CD8-positive, alpha-beta memory T cell (primary cell): ENCODE measurements at regions not wholly inside any gene's neighbourhood (a gene's known extent, or its start where the extent isn't known, plus 50 kb on each side); places are given as distances from the start of the nearest gene placed in this dataset.

Experiments
- CTCF ChIA-PET: fragments of 350-600 bp; sonication (Branson Sonifier 250); formaldehyde crosslinking; loops from one replicate; lab custom pipeline; 2021; ENCODE audit warnings: antibody characterized with exemption; lab: Charles Lee
- POLR2A ChIA-PET: fragments of 350-600 bp; sonication (Branson Sonifier 250); formaldehyde crosslinking; loops from one replicate; lab custom pipeline; 2021; ENCODE audit warnings: antibody characterized with exemption; lab: Charles Lee
- DNase-seq, 5 donors: peaks; one replicate each; pipeline versions ENCODE4 v3.0.0 to v3.0.0-alpha.2; 2020 to 2022; ENCODE audit warnings: mixed read lengths in 1 of 5
- H3K27ac ChIP-seq: one replicate; pipeline ENCODE4 v1.7.0; 2013; ENCODE audit warnings: low read depth, mild to moderate bottlenecking, low read length, moderate library complexity
- H3K27me3 ChIP-seq: 2 replicates; pipeline ENCODE4 v1.7.0; 2013; ENCODE audit warnings: low read length, mild to moderate bottlenecking; ENCODE audit not compliant: insufficient read depth, poor library complexity, severe bottlenecking
- H3K36me3 ChIP-seq: 2 replicates; pipeline ENCODE4 v1.7.0; 2013; ENCODE audit warnings: mild to moderate bottlenecking, low read length, moderate library complexity; ENCODE audit not compliant: insufficient read depth
- H3K4me1 ChIP-seq: 2 replicates; pipeline ENCODE4 v1.7.0; 2013; ENCODE audit warnings: mild to moderate bottlenecking, low read length, moderate library complexity; ENCODE audit not compliant: insufficient read depth
- H3K4me3 ChIP-seq: 2 replicates; pipeline ENCODE4 v1.7.0; 2013; ENCODE audit warnings: mild to moderate bottlenecking, low read length
- H3K9me3 ChIP-seq: 2 replicates; pipeline ENCODE4 v1.7.0; 2013; ENCODE audit warnings: mild to moderate bottlenecking, low read length
- H3K27ac Mint-ChIP-seq, 8 donors: one replicate each; pipeline ENCODE4 v1.8.0; 2020 to 2021; ENCODE audit warnings: mixed read lengths in 8 of 8, mild to moderate bottlenecking in 6 of 8, inconsistent platforms in 3 of 8, moderate library complexity in 3 of 8
- H3K27me3 Mint-ChIP-seq, 2 donors: one replicate each; pipeline ENCODE4 v1.8.0; 2020 to 2021; ENCODE audit warnings: mixed read lengths in 2 of 2, mild to moderate bottlenecking in 1 of 2, moderate library complexity in 1 of 2
- H3K36me3 Mint-ChIP-seq, 3 donors: one replicate each; pipeline ENCODE4 v1.8.0; 2020 to 2021; ENCODE audit warnings: mixed read lengths in 3 of 3, inconsistent platforms in 1 of 3, mild to moderate bottlenecking in 1 of 3
- H3K4me1 Mint-ChIP-seq, 3 donors: one replicate each; pipeline ENCODE4 v1.8.0; 2020 to 2021; ENCODE audit warnings: mixed read lengths in 3 of 3, inconsistent platforms in 1 of 3, mild to moderate bottlenecking in 1 of 3
- H3K4me3 Mint-ChIP-seq, 7 donors: one replicate each; pipeline ENCODE4 v1.8.0; 2020 to 2021; ENCODE audit warnings: mixed read lengths in 7 of 7, mild to moderate bottlenecking in 6 of 7, moderate library complexity in 4 of 7, inconsistent platforms in 2 of 7
- H3K9me3 Mint-ChIP-seq, 5 donors: one replicate each; pipeline ENCODE4 v1.8.0; 2020 to 2022; ENCODE audit warnings: mixed read lengths in 5 of 5, mild to moderate bottlenecking in 3 of 5, moderate library complexity in 2 of 5, inconsistent platforms in 1 of 5

DNA sequence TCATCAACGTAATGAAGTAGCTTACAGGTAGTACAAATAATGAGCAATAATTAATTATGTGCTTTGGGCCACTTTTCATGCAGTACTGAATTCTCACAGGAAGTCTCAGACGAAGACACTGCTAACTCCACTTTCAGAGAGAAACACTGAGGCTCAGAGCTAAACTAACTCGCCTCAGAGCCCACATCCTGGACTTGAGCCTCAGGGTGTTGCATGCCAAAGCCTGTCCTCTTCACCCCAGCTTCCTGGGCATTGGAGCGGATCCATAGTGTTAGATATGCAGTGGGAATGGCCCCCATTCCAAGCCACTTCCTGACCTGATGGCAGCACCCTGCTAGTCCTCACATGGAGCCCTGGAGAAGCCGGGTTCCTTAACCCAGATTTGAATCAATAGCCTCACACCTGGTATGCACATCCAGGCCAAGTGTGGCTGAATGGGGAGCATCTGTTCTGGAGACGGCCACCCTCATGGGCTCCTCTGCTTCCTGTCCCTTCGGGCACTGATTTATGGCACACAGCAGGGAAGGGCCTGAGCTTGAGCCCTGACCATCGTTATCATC lies 265.1 kb upstream of the ZNF32 start:
- H3K9me3 Mint-ChIP-seq: no peaks in the 10 kb centered on the region
- POLR2A ChIA-PET: no interaction called here
- H3K4me3 ChIP-seq: no peak overlapping the region
- H3K36me3 ChIP-seq: no peaks in the 10 kb centered on the region
- H3K4me3 Mint-ChIP-seq: no peak overlapping the region
- H3K27ac ChIP-seq: no peak overlapping the region
- H3K27me3 Mint-ChIP-seq: peaks cover 0 to 2% of the 10 kb centered on the region in 2 donors
- H3K27me3 ChIP-seq: no peaks in the 10 kb centered on the region
- CTCF ChIA-PET: no interaction called here
- peaks cover 3 to 17% (median 12%) of the 10 kb centered on the region in 3 donors for H3K4me1 Mint-ChIP-seq
- DNase-seq: no peak
- peaks cover 6% of the 10 kb centered on the region for H3K4me1 ChIP-seq
- no peaks in the 10 kb centered on the region for H3K36me3 Mint-ChIP-seq
- no peaks in the 10 kb centered on the region for H3K9me3 ChIP-seq
- no peak overlapping the region for H3K27ac Mint-ChIP-seq

DNA sequence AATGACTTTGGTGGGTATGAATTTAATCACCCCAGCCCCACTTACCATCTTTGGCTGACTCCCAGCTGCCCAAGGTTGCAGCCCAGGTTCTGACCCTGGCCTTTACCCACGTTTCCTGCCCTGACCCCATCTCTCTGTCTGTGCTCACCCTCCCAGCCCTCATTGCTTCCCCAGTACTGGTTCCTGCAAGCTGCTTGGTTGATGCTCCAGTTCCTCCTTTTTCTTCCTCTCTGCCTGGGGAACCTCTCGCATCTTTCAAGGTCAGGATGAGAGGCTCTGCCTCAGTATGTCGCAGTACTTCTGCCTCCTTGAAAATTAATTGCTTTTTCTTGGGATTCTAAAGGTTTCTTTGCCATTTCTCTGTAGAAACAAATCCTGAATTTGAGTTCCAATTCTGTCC lies 263.8 kb upstream of the ZNF32 start:
- H3K27ac Mint-ChIP-seq: peak overlapping the region in 2 of 8 donors; percentile 17 to 24
- no peak overlapping the region for H3K4me3 Mint-ChIP-seq
- no peaks in the 10 kb centered on the region for H3K9me3 Mint-ChIP-seq
- Histone ChIP-seq H3K36me3 (no peaks in the 10 kb centered on the region), H3K27me3 (no peaks in the 10 kb centered on the region), H3K27ac (no peak overlapping the region), H3K4me3 (no peak overlapping the region), H3K4me1 (peaks cover 6% of the 10 kb centered on the region), H3K9me3 (no peaks in the 10 kb centered on the region)
- CTCF ChIA-PET: no interaction called here
- H3K27me3 Mint-ChIP-seq: peaks cover 0 to 2% of the 10 kb centered on the region in 2 donors
- H3K36me3 Mint-ChIP-seq: no peaks in the 10 kb centered on the region
- peaks cover 3 to 17% (median 12%) of the 10 kb centered on the region in 3 donors for H3K4me1 Mint-ChIP-seq
- POLR2A ChIA-PET: no interaction called here
- DNase-seq: no peak

DNA sequence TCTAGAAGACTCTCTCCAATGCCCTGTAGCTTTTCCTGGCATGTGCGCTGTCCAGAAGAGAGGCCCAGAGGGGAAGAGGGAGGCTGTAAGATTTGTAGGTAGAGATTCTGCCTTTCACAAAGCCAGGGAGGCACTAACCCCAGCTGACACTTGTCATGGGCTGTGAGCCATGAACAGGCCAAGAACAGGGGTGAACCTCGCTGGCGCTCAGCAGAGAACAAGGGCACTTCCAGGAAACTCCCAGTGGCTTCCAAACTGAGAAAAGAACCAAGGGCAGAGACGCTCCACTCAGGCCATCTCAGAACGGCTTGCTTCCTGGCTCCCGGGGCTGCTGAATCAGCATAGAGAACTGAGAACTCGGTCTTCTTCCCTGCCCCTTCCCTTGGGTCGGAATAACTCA lies 257.8 kb upstream of the ZNF32 start:
- Mint-ChIP-seq H3K4me3 (no peak overlapping the region), H3K27ac (peak overlapping the region in 1 of 8 donors; percentile 11), H3K36me3 (no peaks in the 10 kb centered on the region), H3K9me3 (no peaks in the 10 kb centered on the region), H3K27me3 (peaks cover 14% of the 10 kb centered on the region in 2 donors), H3K4me1 (no peaks in the 10 kb centered on the region)
- Histone ChIP-seq H3K27ac (no peak overlapping the region), H3K4me3 (no peak overlapping the region), H3K27me3 (no peaks in the 10 kb centered on the region), H3K36me3 (no peaks in the 10 kb centered on the region), H3K9me3 (no peaks in the 10 kb centered on the region), H3K4me1 (no peaks in the 10 kb centered on the region)
- POLR2A ChIA-PET: no interaction called here
- DNase-seq: no peak
- CTCF ChIA-PET: no interaction called here

DNA sequence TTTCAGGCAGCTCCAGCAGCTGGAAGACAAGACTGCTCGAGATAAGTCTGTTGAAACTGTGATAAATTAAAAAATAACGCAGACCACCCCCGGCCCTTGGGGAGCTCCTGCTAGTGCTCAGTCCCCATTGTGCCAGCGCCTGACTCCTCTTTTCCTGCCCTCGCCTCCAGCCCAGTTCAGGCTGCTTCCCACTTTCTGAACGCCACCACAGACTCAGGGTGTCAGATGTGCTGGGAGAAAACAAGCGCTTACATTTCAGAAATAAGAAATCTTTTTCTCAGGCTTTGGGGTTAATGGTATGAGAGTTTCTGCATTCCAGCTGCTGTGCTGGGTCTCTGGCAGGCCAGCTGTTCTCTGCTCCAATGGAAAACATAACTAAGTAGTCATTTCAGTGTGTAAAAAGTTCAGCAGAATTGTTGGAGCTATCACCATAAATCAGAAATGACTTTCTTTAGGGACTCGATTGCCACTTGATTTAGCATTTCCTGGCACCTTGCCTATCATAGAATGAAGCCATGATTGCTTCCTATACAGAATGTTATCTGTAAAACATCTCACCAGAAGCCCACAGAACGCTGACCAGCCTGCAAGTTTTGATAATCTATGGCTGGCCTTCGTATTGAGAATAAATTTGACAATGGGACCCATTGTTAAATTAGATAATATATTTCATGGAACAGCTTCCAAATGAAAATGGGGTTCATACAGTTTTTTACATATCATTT lies 257.0 kb upstream of the ZNF32 start:
- no peak overlapping the region for H3K4me3 Mint-ChIP-seq
- CTCF ChIA-PET: interaction anchor here (1.1 kb wide), 1 partner anchor 216 kb away, joined by 4 read pairs; no protein-coding TSS in a partner anchor
- no peaks in the 10 kb centered on the region for H3K4me1 ChIP-seq
- no peaks in the 10 kb centered on the region for H3K9me3 Mint-ChIP-seq
- H3K27me3 ChIP-seq: no peaks in the 10 kb centered on the region
- POLR2A ChIA-PET: no interaction called here
- H3K36me3 ChIP-seq: no peaks in the 10 kb centered on the region
- H3K27ac Mint-ChIP-seq: no peak overlapping the region
- no peaks in the 10 kb centered on the region for H3K9me3 ChIP-seq
- H3K27ac ChIP-seq: no peak overlapping the region
- H3K27me3 Mint-ChIP-seq: peaks cover 14% of the 10 kb centered on the region in 2 donors
- no peaks in the 10 kb centered on the region for H3K4me1 Mint-ChIP-seq
- no peak overlapping the region for H3K4me3 ChIP-seq
- H3K36me3 Mint-ChIP-seq: no peaks in the 10 kb centered on the region
- DNase-seq: no peak

DNA sequence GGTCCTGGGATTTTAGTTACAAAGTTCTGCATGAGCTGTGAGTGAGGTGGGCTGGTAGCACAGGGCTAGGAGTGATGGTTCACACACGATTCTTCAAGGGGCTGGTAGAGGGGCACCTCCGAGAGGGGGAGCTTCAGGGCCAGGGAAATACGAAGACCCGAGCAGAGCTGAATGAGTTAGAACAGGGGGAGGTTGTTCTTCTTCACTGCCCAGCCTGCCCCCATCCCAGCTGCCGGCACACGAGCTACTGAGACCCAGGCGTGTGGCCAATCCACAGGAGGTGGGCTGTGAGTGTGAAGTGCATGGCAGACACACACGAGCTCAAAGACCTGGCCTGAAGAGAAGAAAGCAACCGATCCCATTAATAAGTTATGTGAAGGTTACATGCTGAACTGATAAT lies 256.2 kb upstream of the ZNF32 start:
- DNase-seq: no peak
- Mint-ChIP-seq H3K4me3 (no peak overlapping the region), H3K9me3 (no peaks in the 10 kb centered on the region), H3K36me3 (no peaks in the 10 kb centered on the region), H3K4me1 (no peaks in the 10 kb centered on the region), H3K27me3 (peaks cover 14% of the 10 kb centered on the region in 2 donors), H3K27ac (no peak overlapping the region)
- Histone ChIP-seq H3K27ac (no peak overlapping the region), H3K4me3 (no peak overlapping the region), H3K36me3 (no peaks in the 10 kb centered on the region), H3K9me3 (no peaks in the 10 kb centered on the region), H3K4me1 (no peaks in the 10 kb centered on the region), H3K27me3 (no peaks in the 10 kb centered on the region)
- ChIA-PET CTCF (interaction anchor here (1.1 kb wide), 1 partner anchor 215 kb away, joined by 4 read pairs; no protein-coding TSS in a partner anchor), POLR2A (no interaction called here)

DNA sequence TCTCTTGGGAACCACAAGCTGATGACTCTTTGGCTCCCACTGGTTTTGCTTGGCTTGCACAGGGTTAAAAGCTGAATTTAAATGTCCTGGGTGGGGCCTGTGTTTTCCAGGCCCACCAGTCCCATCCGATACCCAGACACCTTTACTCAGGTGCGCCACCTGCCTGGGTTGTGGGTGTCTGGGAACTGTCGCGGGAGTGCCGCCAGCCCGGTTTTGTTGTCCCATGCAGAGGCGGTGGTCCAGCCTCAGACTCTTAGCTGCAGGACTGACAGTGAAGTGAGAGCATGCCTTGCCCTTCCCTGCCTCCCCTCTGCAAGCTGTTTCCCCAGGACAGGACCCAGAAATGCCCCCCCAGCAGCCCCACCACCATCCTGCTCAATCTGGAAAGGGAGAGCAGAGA lies 255.6 kb upstream of the ZNF32 start:
- H3K27ac ChIP-seq: no peak overlapping the region
- Mint-ChIP-seq H3K4me1 (no peaks in the 10 kb centered on the region), H3K27me3 (peaks cover 14% of the 10 kb centered on the region in 2 donors), H3K36me3 (no peaks in the 10 kb centered on the region), H3K9me3 (no peaks in the 10 kb centered on the region), H3K4me3 (no peak overlapping the region), H3K27ac (no peak overlapping the region)
- H3K27me3 ChIP-seq: no peaks in the 10 kb centered on the region
- no peaks in the 10 kb centered on the region for H3K36me3 ChIP-seq
- POLR2A ChIA-PET: no interaction called here
- DNase-seq: no peak
- no peaks in the 10 kb centered on the region for H3K9me3 ChIP-seq
- CTCF ChIA-PET: no interaction called here
- H3K4me3 ChIP-seq: no peak overlapping the region
- no peaks in the 10 kb centered on the region for H3K4me1 ChIP-seq

DNA sequence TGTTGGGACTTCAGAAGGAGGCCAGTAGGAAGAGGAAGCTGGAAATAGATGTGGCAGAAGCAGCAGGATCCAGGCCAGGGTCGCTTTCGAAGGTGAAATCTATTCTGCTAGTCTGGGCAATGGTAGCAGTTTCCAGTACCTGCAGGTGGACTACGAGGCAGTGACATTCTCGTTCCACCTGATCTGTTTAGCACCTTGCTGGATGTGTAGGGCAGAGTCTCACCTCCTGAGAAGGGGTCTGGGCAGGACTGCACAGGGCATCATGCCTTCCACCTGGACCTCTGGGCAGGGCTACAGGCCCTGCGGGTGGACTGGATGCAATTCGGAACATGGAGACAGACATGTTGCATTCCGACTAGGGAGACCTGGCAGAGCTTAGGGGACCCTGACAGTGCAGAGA lies 254.8 kb upstream of the ZNF32 start:
- Histone ChIP-seq H3K27ac (no peak overlapping the region), H3K27me3 (no peaks in the 10 kb centered on the region), H3K36me3 (no peaks in the 10 kb centered on the region), H3K4me1 (no peaks in the 10 kb centered on the region), H3K9me3 (no peaks in the 10 kb centered on the region), H3K4me3 (no peak overlapping the region)
- H3K9me3 Mint-ChIP-seq: no peaks in the 10 kb centered on the region
- ChIA-PET POLR2A (no interaction called here), CTCF (no interaction called here)
- peaks cover 14 to 16% of the 10 kb centered on the region in 2 donors for H3K27me3 Mint-ChIP-seq
- no peak overlapping the region for H3K4me3 Mint-ChIP-seq
- H3K36me3 Mint-ChIP-seq: no peaks in the 10 kb centered on the region
- no peak for DNase-seq
- H3K4me1 Mint-ChIP-seq: no peaks in the 10 kb centered on the region
- peak overlapping the region in 1 of 8 donors; percentile 38 for H3K27ac Mint-ChIP-seq

DNA sequence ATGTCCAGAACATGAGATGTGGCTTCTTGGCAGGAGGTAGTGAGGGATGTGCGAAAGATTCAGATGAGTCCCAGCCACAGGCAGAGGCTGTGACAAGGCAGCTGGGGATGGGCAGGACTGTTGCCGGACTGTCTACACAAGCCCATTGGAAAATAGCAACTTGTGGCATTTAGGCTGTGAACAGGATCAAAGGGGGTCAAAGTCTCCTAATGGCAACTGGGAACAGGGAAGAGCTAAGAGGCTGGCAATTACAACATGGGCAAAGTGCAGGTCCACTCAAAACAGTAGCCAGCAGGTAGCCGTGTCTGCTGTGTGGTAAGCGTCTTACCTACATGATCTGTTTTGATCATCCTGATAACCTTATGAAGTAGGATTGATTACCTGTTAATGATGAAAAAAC lies 254.2 kb upstream of the ZNF32 start:
- H3K27ac Mint-ChIP-seq: no peak overlapping the region
- no peaks in the 10 kb centered on the region for H3K27me3 ChIP-seq

More for the DNA sequence above, 254.2 kb upstream of the ZNF32 start:
- Histone ChIP-seq H3K9me3 (no peaks in the 10 kb centered on the region), H3K4me3 (no peak overlapping the region), H3K27ac (no peak overlapping the region), H3K4me1 (no peaks in the 10 kb centered on the region), H3K36me3 (no peaks in the 10 kb centered on the region)
- Mint-ChIP-seq H3K4me3 (no peak overlapping the region), H3K36me3 (no peaks in the 10 kb centered on the region), H3K4me1 (no peaks in the 10 kb centered on the region), H3K9me3 (no peaks in the 10 kb centered on the region), H3K27me3 (peaks cover 14 to 16% of the 10 kb centered on the region in 2 donors)
- ChIA-PET CTCF (no interaction called here), POLR2A (no interaction called here)
- DNase-seq: no peak
